K562 (cell line): ENCODE measurements at regions not wholly inside any gene's neighbourhood (a gene's known extent, or its start where the extent isn't known, plus 50 kb on each side); places are given as distances from the start of the nearest gene placed in this dataset.

Experiments used
- ATAC-seq: fragments of 200-7000 bp; cut with Tn5 transposase; 3 replicates; pipeline ENCODE4 v1.9.1; 2020; ENCODE audit warnings: moderate library complexity
- BruUV-seq: library from RNA; stranded (reverse); fragments of 400-500 nt; replicated peaks from 2 replicates; lab custom pipeline; 2021; lab: Mats Ljungman, UMichigan
- CTCF ChIA-PET: fragments of 300-600 bp; formaldehyde crosslinking; extraction: SDS; loops from one replicate; lab custom pipeline; 2021; ENCODE audit warnings: low intra/inter-chr PET ratio; lab: Yijun Ruan, JAX
- POLR2A ChIA-PET: fragments of 300-600, 350-650 bp; sonication (Branson Sonifier 250); formaldehyde crosslinking; extraction: SDS; loops from one replicate; lab custom pipeline; 2021; ENCODE audit warnings: antibody characterized with exemption, inconsistent platforms; lab: Yijun Ruan, JAX
- DNase-seq, 4 experiments: peaks; one replicate each; pipeline versions ENCODE4 v3.0.0 to v3.0.0-alpha.2; 2011 to 2018; ENCODE audit warnings: low spot score in 3 of 4, mixed read lengths in 3 of 4; ENCODE audit errors: extremely low read depth in 1 of 4
- FAIRE-seq: peaks from 2 replicates; lab custom pipeline; 2011; peaks lifted over from hg19 to GRCh38; lab: Jason Lieb, UNC
- H2AFZ ChIP-seq: 2 replicates; pipeline ENCODE4 v1.6.0; 2011; ENCODE audit warnings: low read depth, low read length, control low read depth, inconsistent platforms
- H3K27ac ChIP-seq: fragments of 200-600 bp; 3 replicates; pipeline ENCODE4 v1.8.0; 2011; ENCODE audit warnings: low read depth, mild to moderate bottlenecking, control low read depth, inconsistent platforms, low read length, moderate library complexity, mixed read lengths; ENCODE audit errors: extremely low read depth
- H3K27me3 ChIP-seq, 2 experiments: fragments of 300-600 bp in 1 of 2; 2 replicates in 1 of 2; 3 replicates in 1 of 2; pipeline versions ENCODE4 v1.6.0 to v1.8.0; 2011; ENCODE audit warnings: inconsistent platforms in 2 of 2, low read length in 2 of 2, mild to moderate bottlenecking in 1 of 2, mixed read lengths in 1 of 2, moderate library complexity in 1 of 2; ENCODE audit not compliant: control insufficient read depth in 2 of 2, insufficient read depth in 2 of 2
- H3K36me3 ChIP-seq: fragments of 300-600 bp; 3 replicates; pipeline ENCODE4 v1.8.0; 2011; ENCODE audit warnings: mild to moderate bottlenecking, low read length, inconsistent platforms; ENCODE audit not compliant: control insufficient read depth, insufficient read depth
- H3K4me1 ChIP-seq, 2 experiments: fragments of 200-600 bp in 1 of 2; replicated peaks in 1 of 2; 2 replicates in 1 of 2; 3 replicates in 1 of 2; pipeline versions ENCODE4 v1.5.1 to v1.8.0; 2011; ENCODE audit warnings: inconsistent platforms in 2 of 2, low read length in 2 of 2, mild to moderate bottlenecking in 1 of 2, mixed read lengths in 1 of 2, moderate library complexity in 1 of 2; ENCODE audit not compliant: control insufficient read depth in 2 of 2, insufficient read depth in 2 of 2
- H3K4me2 ChIP-seq: 2 replicates; pipeline ENCODE4 v1.6.1; 2011; ENCODE audit warnings: low read length, control low read depth, inconsistent platforms, mixed read lengths; ENCODE audit not compliant: insufficient read depth
- H3K4me3 ChIP-seq: fragments of 200-600 bp; sonication (generic), shearing (Covaris generic); 2 replicates; pipeline ENCODE4 v1.5.1; 2016; ENCODE audit warnings: control low read depth, inconsistent platforms
- H3K79me2 ChIP-seq: fragments of 200-600 bp; 3 replicates; pipeline ENCODE4 v1.8.0; 2011; ENCODE audit warnings: low read length, inconsistent platforms; ENCODE audit not compliant: control insufficient read depth, insufficient read depth
- H3K9ac ChIP-seq, 2 experiments: 2 replicates each; pipeline versions ENCODE4 v1.6.0 to v1.6.1; 2011; ENCODE audit warnings: low read depth in 2 of 2, low read length in 2 of 2, control low read depth in 1 of 2, inconsistent platforms in 1 of 2, mild to moderate bottlenecking in 1 of 2, mixed read lengths in 1 of 2; ENCODE audit not compliant: insufficient read depth in 1 of 2
- H3K9me1 ChIP-seq: one replicate; pipeline ENCODE4 v1.6.0; 2011; ENCODE audit warnings: inconsistent platforms, mild to moderate bottlenecking, low read length, moderate library complexity; ENCODE audit not compliant: control insufficient read depth, insufficient read depth
- H3K9me3 ChIP-seq: replicated peaks from 2 replicates; pipeline ENCODE4 v1.5.1; 2011; ENCODE audit warnings: low read depth, low read length, inconsistent platforms; ENCODE audit not compliant: control insufficient read depth, insufficient read depth
- H4K20me1 ChIP-seq: replicated peaks from 2 replicates; pipeline ENCODE4 v1.6.1; 2011; ENCODE audit warnings: low read length, inconsistent platforms, mixed read lengths; ENCODE audit not compliant: control insufficient read depth, insufficient read depth
- ATF1 ChIP-seq, 2 experiments: fragments of 450-650 bp in 1 of 2; IDR thresholded peaks; 2 replicates each; pipeline ENCODE4 v1.6.1; 2016; ENCODE audit warnings: missing compliant biosample characterization in 1 of 2, missing genetic modification characterization in 1 of 2
- CTCFL ChIP-seq: IDR thresholded peaks from 2 replicates; pipeline ENCODE4 v1.6.1; 2011; ENCODE audit warnings: borderline replicate concordance, low read depth, mild to moderate bottlenecking, moderate library complexity, low read length; ENCODE audit not compliant: insufficient read depth, poor library complexity, severe bottlenecking
- EHMT2 ChIP-seq: fragments of 450-650 bp; IDR thresholded peaks from 2 replicates; pipeline ENCODE4 v1.6.1; 2018; ENCODE audit warnings: antibody characterized with exemption
- HNRNPL ChIP-seq: fragments of 200-400 bp; formaldehyde crosslinking; IDR thresholded peaks from 2 replicates; pipeline ENCODE4 v1.6.1; 2017; ENCODE audit warnings: low read depth, mild to moderate bottlenecking, low read length
- KDM1A ChIP-seq, 2 experiments: fragments of 450-650 bp; IDR thresholded peaks; 2 replicates each; pipeline ENCODE4 v1.6.1; 2016; ENCODE audit warnings: mild to moderate bottlenecking in 2 of 2
- PHF8 ChIP-seq: fragments of 200-600 bp; sonication (generic); IDR thresholded peaks from 2 replicates; pipeline ENCODE4 v1.6.1; 2012; ENCODE audit warnings: mixed run types, mild to moderate bottlenecking, inconsistent platforms, low read length, moderate library complexity, borderline replicate concordance
- PRPF4 ChIP-seq: fragments of 200-400 bp; formaldehyde crosslinking; IDR thresholded peaks from one replicate; pipeline ENCODE4 v1.6.1; 2017; ENCODE audit warnings: low read length, low read depth, mild to moderate bottlenecking; ENCODE audit not compliant: insufficient read depth, poor library complexity, severe bottlenecking
- ZBTB43 ChIP-seq: sonication (generic); formaldehyde crosslinking; IDR thresholded peaks from 2 replicates; pipeline ENCODE4 v1.8.0; 2023; ENCODE audit warnings: mild to moderate bottlenecking, missing genetic modification reagents
- ZFP91 ChIP-seq: sonication (generic); formaldehyde crosslinking; IDR thresholded peaks from 2 replicates; pipeline ENCODE4 v1.8.0; 2022; ENCODE audit warnings: mild to moderate bottlenecking, missing genetic modification reagents
- ZNF324 ChIP-seq: fragments of 250-450 bp; sonication (Bioruptor Pico); IDR thresholded peaks from 2 replicates; pipeline ENCODE4 v1.4.0; 2020; ENCODE audit warnings: mild to moderate bottlenecking
- ZZZ3 ChIP-seq: fragments of 450-650 bp; IDR thresholded peaks from 2 replicates; pipeline ENCODE4 v1.6.1; 2016; ENCODE audit warnings: antibody characterized with exemption, mild to moderate bottlenecking, moderate library complexity
- WGBS: fragments of 100-300 bp; shearing (Covaris generic); methylation state at CpG from one replicate; pipeline ENCODE4 v1.1.6; 2016; ENCODE audit warnings: low coverage, mixed read lengths; ENCODE audit not compliant: insufficient coverage; ENCODE audit errors: missing lambda C conversion rate; 5-methylcytosine and 5-hydroxymethylcytosine counted together
- in situ Hi-C: fragments of 300-500 bp; cut with MboI; formaldehyde crosslinking; loops from 4 replicates; pipeline ENCODE4 v1.15.0; 2018; ENCODE audit warnings: inconsistent platforms, mixed read lengths
- intact Hi-C: fragments of 100-400 bp; cut with micrococcal nuclease; formaldehyde crosslinking; loops from 2 replicates; pipeline ENCODE4 v1.14.2; 2022
- TF ChIP-seq, protein P1 (sequence below): sonication (generic); IDR thresholded peaks from 2 replicates; pipeline ENCODE4 v1.6.1; 2016
- TF ChIP-seq, protein P2 (sequence below): sonication (generic); formaldehyde crosslinking; IDR thresholded peaks from 2 replicates; pipeline ENCODE4 v1.8.0; 2022; ENCODE audit warnings: missing genetic modification reagents, mild to moderate bottlenecking, borderline replicate concordance

DNA sequence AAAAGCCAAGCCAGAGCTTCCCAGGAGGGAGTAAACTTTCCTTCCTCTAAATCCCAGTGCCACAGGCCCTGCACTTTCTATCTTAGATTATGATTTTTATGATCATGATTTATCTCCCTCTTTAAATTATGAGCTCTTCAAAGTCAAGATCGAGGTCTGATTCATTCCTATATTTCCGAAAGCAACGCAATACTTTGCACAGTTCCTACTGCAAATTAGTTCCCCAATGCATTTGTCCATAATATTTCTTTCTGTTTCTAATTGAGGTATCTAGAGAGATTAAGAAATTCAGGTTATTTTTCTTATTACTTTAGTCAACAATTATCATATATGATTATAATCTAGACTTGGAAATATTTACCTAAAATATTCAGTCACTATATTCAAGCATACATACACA, 173.1 kb upstream of the LPP start:
- DNase-seq (no peak), ATAC-seq (no peak), FAIRE-seq (no peak)
- TF ChIP-seq ZBTB43 (no peak), PHF8 (no peak), ZZZ3 (no peak), KDM1A (IDR thresholded peaks at IDR 0.05) (no peak), CTCFL (no peak), ZFP91 (no peak), EHMT2 (no peak), HNRNPL (no peak), ZNF324 (CRISPR knock-in tag) (no peak), ATF1 (CRISPR knock-in tag; IDR thresholded peaks at IDR 0.05) (no peak), ATF1 (tag; IDR thresholded peaks at IDR 0.05) (no peak), PRPF4 (no peak)
- TF ChIP-seq, protein P1, sequence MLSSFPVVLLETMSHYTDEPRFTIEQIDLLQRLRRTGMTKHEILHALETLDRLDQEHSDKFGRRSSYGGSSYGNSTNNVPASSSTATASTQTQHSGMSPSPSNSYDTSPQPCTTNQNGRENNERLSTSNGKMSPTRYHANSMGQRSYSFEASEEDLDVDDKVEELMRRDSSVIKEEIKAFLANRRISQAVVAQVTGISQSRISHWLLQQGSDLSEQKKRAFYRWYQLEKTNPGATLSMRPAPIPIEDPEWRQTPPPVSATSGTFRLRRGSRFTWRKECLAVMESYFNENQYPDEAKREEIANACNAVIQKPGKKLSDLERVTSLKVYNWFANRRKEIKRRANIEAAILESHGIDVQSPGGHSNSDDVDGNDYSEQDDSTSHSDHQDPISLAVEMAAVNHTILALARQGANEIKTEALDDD = no peak
- TF ChIP-seq, protein P2, sequence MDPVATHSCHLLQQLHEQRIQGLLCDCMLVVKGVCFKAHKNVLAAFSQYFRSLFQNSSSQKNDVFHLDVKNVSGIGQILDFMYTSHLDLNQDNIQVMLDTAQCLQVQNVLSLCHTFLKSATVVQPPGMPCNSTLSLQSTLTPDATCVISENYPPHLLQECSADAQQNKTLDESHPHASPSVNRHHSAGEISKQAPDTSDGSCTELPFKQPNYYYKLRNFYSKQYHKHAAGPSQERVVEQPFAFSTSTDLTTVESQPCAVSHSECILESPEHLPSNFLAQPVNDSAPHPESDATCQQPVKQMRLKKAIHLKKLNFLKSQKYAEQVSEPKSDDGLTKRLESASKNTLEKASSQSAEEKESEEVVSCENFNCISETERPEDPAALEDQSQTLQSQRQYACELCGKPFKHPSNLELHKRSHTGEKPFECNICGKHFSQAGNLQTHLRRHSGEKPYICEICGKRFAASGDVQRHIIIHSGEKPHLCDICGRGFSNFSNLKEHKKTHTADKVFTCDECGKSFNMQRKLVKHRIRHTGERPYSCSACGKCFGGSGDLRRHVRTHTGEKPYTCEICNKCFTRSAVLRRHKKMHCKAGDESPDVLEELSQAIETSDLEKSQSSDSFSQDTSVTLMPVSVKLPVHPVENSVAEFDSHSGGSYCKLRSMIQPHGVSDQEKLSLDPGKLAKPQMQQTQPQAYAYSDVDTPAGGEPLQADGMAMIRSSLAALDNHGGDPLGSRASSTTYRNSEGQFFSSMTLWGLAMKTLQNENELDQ (CRISPR knock-in tag) = no peak
- no peak overlapping the region for H2AFZ ChIP-seq
- in situ Hi-C loops (no loop called here), intact Hi-C loops (loop anchor here (10.0 kb wide), 1 partner anchor 236 kb away; the partner anchor contains the start of gene BCL6)
- 1% methylated on average over 3 of the region's 3 CpGs for WGBS
- no peak overlapping the region for H3K4me2 ChIP-seq
- POLR2A ChIA-PET = no interaction called here
- no peak overlapping the region for H3K4me3 ChIP-seq
- no peaks in the 10 kb centered on the region for H3K9me1 ChIP-seq
- H3K27me3 ChIP-seq = peaks cover 0 to 3% of the 10 kb centered on the region in 2 experiments; a peak in 1 of 5 replicates
- peaks cover 0 to under 1% of the 10 kb centered on the region in 2 experiments; a peak in 1 of 5 replicates for H3K4me1 ChIP-seq
- CTCF ChIA-PET = no interaction called here
- H4K20me1 ChIP-seq = no peaks in the 10 kb centered on the region
- H3K9ac ChIP-seq = no peak overlapping the region
- no peaks in the 10 kb centered on the region for H3K79me2 ChIP-seq
- no TSS peak for BruUV-seq
- no peaks in the 10 kb centered on the region for H3K9me3 ChIP-seq
- no peak overlapping the region for H3K27ac ChIP-seq
- H3K36me3 ChIP-seq = no peaks in the 10 kb centered on the region
